HAP-1 (cell line): ENCODE measurements at regions not wholly inside any gene's neighbourhood (a gene's known extent, or its start where the extent isn't known, plus 50 kb on each side); places are given as distances from the start of the nearest gene placed in this dataset.

Source experiments
- DNase-seq, 2 experiments: peaks; one replicate each; pipeline ENCODE4 v3.0.0-alpha.2; 2016 to 2020; ENCODE audit warnings: low spot score in 2 of 2
- H3K27me3 ChIP-seq: fragments of 250-450 bp; sonication (Bioruptor Pico); 2 replicates; pipeline ENCODE4 v1.5.1; 2020; ENCODE audit warnings: low read depth, mild to moderate bottlenecking, moderate library complexity
- H3K36me3 ChIP-seq: fragments of 250-450 bp; sonication (Bioruptor Pico); replicated peaks from 2 replicates; pipeline ENCODE4 v1.5.1; 2020; ENCODE audit warnings: mild to moderate bottlenecking
- H3K4me1 ChIP-seq: fragments of 250-450 bp; sonication (Bioruptor Pico); 2 replicates; pipeline ENCODE4 v1.5.1; 2020; ENCODE audit warnings: mild to moderate bottlenecking
- H3K4me3 ChIP-seq: fragments of 250-450 bp; sonication (Bioruptor Pico); 2 replicates; pipeline ENCODE4 v1.5.1; 2020; ENCODE audit warnings: mild to moderate bottlenecking, moderate library complexity
- H3K9me3 ChIP-seq: fragments of 250-450 bp; sonication (Bioruptor Pico); 2 replicates; pipeline ENCODE4 v1.5.1; 2020; ENCODE audit warnings: mild to moderate bottlenecking, moderate library complexity
- in situ Hi-C: fragments of 300-500 bp; cut with MboI; formaldehyde crosslinking; loops from 3 replicates; pipeline ENCODE4 v1.14.3; 2020; ENCODE audit warnings: low sequenced_read_pairs, inconsistent platforms, mixed read lengths

- H3K9me3 ChIP-seq = no peaks in the 10 kb centered on the region
- DNase-seq = no peak
- H3K36me3 ChIP-seq = no peaks in the 10 kb centered on the region
- H3K27me3 ChIP-seq = no peaks in the 10 kb centered on the region
- in situ Hi-C loops = no loop called here
- H3K4me3 ChIP-seq = no peak overlapping the region
- H3K4me1 ChIP-seq = no peaks in the 10 kb centered on the region
Observed at GRCh38 chr2:117692001-117692763, 122.3 kb upstream of the DDX18 start.

- Histone ChIP-seq H3K9me3 (no peaks in the 10 kb centered on the region), H3K4me1 (no peaks in the 10 kb centered on the region), H3K4me3 (no peak overlapping the region), H3K36me3 (no peaks in the 10 kb centered on the region), H3K27me3 (no peaks in the 10 kb centered on the region)
- DNase-seq = no peak
- in situ Hi-C loops = no loop called here
Observed at GRCh38 chr2:117693154-117693553, 121.3 kb upstream of the DDX18 start.

- Histone ChIP-seq H3K27me3 (no peaks in the 10 kb centered on the region), H3K36me3 (no peaks in the 10 kb centered on the region), H3K4me3 (no peak overlapping the region), H3K4me1 (no peaks in the 10 kb centered on the region), H3K9me3 (no peaks in the 10 kb centered on the region)
- no peak for DNase-seq
- in situ Hi-C loops = no loop called here
Observed at GRCh38 chr2:117693651-117694050, 120.8 kb upstream of the DDX18 start.

- no peak for DNase-seq
- Histone ChIP-seq H3K27me3 (no peaks in the 10 kb centered on the region), H3K36me3 (no peaks in the 10 kb centered on the region), H3K4me3 (no peak overlapping the region), H3K4me1 (no peaks in the 10 kb centered on the region), H3K9me3 (no peaks in the 10 kb centered on the region)
- in situ Hi-C loops = no loop called here
Observed at GRCh38 chr2:117698287-117698686, 116.2 kb upstream of the DDX18 start.

GRCh38 chr2:117698819-117699218 is 115.7 kb upstream of the DDX18 start:
- H3K27me3 ChIP-seq = no peaks in the 10 kb centered on the region
- DNase-seq = no peak
- no peak overlapping the region for H3K4me3 ChIP-seq
- H3K9me3 ChIP-seq = no peaks in the 10 kb centered on the region
- H3K36me3 ChIP-seq = no peaks in the 10 kb centered on the region
- in situ Hi-C loops = no loop called here
- H3K4me1 ChIP-seq = no peaks in the 10 kb centered on the region

- no peaks in the 10 kb centered on the region for H3K27me3 ChIP-seq
- DNase-seq = no peak
- H3K9me3 ChIP-seq = no peaks in the 10 kb centered on the region
- no peaks in the 10 kb centered on the region for H3K36me3 ChIP-seq
- in situ Hi-C loops = no loop called here
- H3K4me1 ChIP-seq = no peaks in the 10 kb centered on the region
- H3K4me3 ChIP-seq = no peak overlapping the region
Observed at GRCh38 chr2:117700471-117700870, 114.0 kb upstream of the DDX18 start.

- no peak overlapping the region for H3K4me3 ChIP-seq
- in situ Hi-C loops = no loop called here
- H3K9me3 ChIP-seq = no peaks in the 10 kb centered on the region
Observed at GRCh38 chr2:117701365-117701764, 113.1 kb upstream of the DDX18 start.

GRCh38 chr2:117702098-117702497 is 112.4 kb upstream of the DDX18 start:
- in situ Hi-C loops = no loop called here
- no peak overlapping the region for H3K4me3 ChIP-seq
- H3K27me3 ChIP-seq = no peaks in the 10 kb centered on the region
- no peak for DNase-seq
- no peaks in the 10 kb centered on the region for H3K9me3 ChIP-seq
- H3K36me3 ChIP-seq = no peaks in the 10 kb centered on the region
- no peaks in the 10 kb centered on the region for H3K4me1 ChIP-seq

More at GRCh38 chr2:117701365-117701764, 113.1 kb upstream of the DDX18 start:
- DNase-seq = no peak
- no peaks in the 10 kb centered on the region for H3K36me3 ChIP-seq
- no peaks in the 10 kb centered on the region for H3K27me3 ChIP-seq
- H3K4me1 ChIP-seq = no peaks in the 10 kb centered on the region

GRCh38 chr2:117703858-117704257 is 110.6 kb upstream of the DDX18 start:
- Histone ChIP-seq H3K4me1 (no peaks in the 10 kb centered on the region), H3K27me3 (no peaks in the 10 kb centered on the region), H3K4me3 (no peak overlapping the region), H3K9me3 (no peaks in the 10 kb centered on the region), H3K36me3 (no peaks in the 10 kb centered on the region)
- in situ Hi-C loops = no loop called here
- no peak for DNase-seq

GRCh38 chr2:117704818-117705217 is 109.7 kb upstream of the DDX18 start:
- no peaks in the 10 kb centered on the region for H3K36me3 ChIP-seq
- H3K4me1 ChIP-seq = no peaks in the 10 kb centered on the region
- no peaks in the 10 kb centered on the region for H3K9me3 ChIP-seq
- no peak overlapping the region for H3K4me3 ChIP-seq
- no peaks in the 10 kb centered on the region for H3K27me3 ChIP-seq
- in situ Hi-C loops = no loop called here
- DNase-seq = no peak

GRCh38 chr2:117707874-117708273 is 106.6 kb upstream of the DDX18 start:
- no peak for DNase-seq
- Histone ChIP-seq H3K4me1 (no peaks in the 10 kb centered on the region), H3K4me3 (no peak overlapping the region), H3K36me3 (no peaks in the 10 kb centered on the region), H3K27me3 (no peaks in the 10 kb centered on the region), H3K9me3 (no peaks in the 10 kb centered on the region)
- in situ Hi-C loops = no loop called here

- DNase-seq = no peak
- in situ Hi-C loops = no loop called here
- H3K27me3 ChIP-seq = no peaks in the 10 kb centered on the region
Observed at GRCh38 chr2:117712684-117713083, 101.8 kb upstream of the DDX18 start.

GRCh38 chr2:117714110-117714509 is 100.4 kb upstream of the DDX18 start:
- H3K36me3 ChIP-seq = no peaks in the 10 kb centered on the region
- in situ Hi-C loops = no loop called here
- H3K4me1 ChIP-seq = no peaks in the 10 kb centered on the region
- no peaks in the 10 kb centered on the region for H3K27me3 ChIP-seq
- H3K9me3 ChIP-seq = no peaks in the 10 kb centered on the region
- no peak for DNase-seq
- H3K4me3 ChIP-seq = no peak overlapping the region

More at GRCh38 chr2:117712684-117713083, 101.8 kb upstream of the DDX18 start:
- Histone ChIP-seq H3K4me1 (no peaks in the 10 kb centered on the region), H3K4me3 (no peak overlapping the region), H3K36me3 (no peaks in the 10 kb centered on the region), H3K9me3 (no peaks in the 10 kb centered on the region)

GRCh38 chr2:117714745-117715417 is 99.6 kb upstream of the DDX18 start:
- H3K9me3 ChIP-seq = no peaks in the 10 kb centered on the region
- H3K27me3 ChIP-seq = no peaks in the 10 kb centered on the region
- no peaks in the 10 kb centered on the region for H3K4me1 ChIP-seq
- H3K36me3 ChIP-seq = no peaks in the 10 kb centered on the region
- H3K4me3 ChIP-seq = no peak overlapping the region
- DNase-seq = no peak
- in situ Hi-C loops = no loop called here
